ENCODE measurements at regions not wholly inside any gene's neighbourhood (a gene's known extent, or its start where the extent isn't known, plus 50 kb on each side); places are given as distances from the start of the nearest gene placed in this dataset.

- no peak overlapping the region for H3K4me3 Mint-ChIP-seq (ENCODE audit: low read depth, unreplicated experiment)
- H3K4me1 Mint-ChIP-seq (ENCODE audit: low read depth, unreplicated experiment), result peaks cover 37% of the 10 kb centered on the region
- no peak for TF ChIP-seq CTCF (IDR thresholded peaks at IDR 0.05; ENCODE audit: unreplicated experiment)
These were observed 200.0 kb downstream of the BCOR start for GRCh38 chrX:39897741-39898097.

GRCh38 chrX:39898147-39898546 lies 199.6 kb downstream of the BCOR start:
- H3K27ac Mint-ChIP-seq (ENCODE audit: unreplicated experiment), result no peak overlapping the region
- intact Hi-C loops (cut with micrococcal nuclease; ENCODE audit: unreplicated experiment), result no loop called here

More at GRCh38 chrX:39897741-39898097, 200.0 kb downstream of the BCOR start:
- no peak overlapping the region for H3K27ac Mint-ChIP-seq (ENCODE audit: unreplicated experiment)
- H3K36me3 Mint-ChIP-seq (ENCODE audit: insufficient read depth, unreplicated experiment), result peaks cover 4% of the 10 kb centered on the region
- CTCF ChIA-PET, result interaction anchor here (0.8 kb wide), 1 partner anchor 167 kb away, joined by 4 read pairs; no protein-coding TSS in a partner anchor
- no TSS peak for BruUV-seq (replicated peaks)
- intact Hi-C loops (cut with micrococcal nuclease; ENCODE audit: unreplicated experiment), result no loop called here
- DNase-seq, result no peak
- no peaks in the 10 kb centered on the region for H3K27me3 Mint-ChIP-seq (ENCODE audit: unreplicated experiment)
- H3K9me3 Mint-ChIP-seq (ENCODE audit: low read depth, unreplicated experiment), result no peaks in the 10 kb centered on the region

GRCh38 chrX:39899059-39899458 lies 198.7 kb downstream of the BCOR start:
- no peak for TF ChIP-seq CTCF (IDR thresholded peaks at IDR 0.05; ENCODE audit: unreplicated experiment)
- CTCF ChIA-PET, result interaction anchor here (1.3 kb wide), 1 partner anchor 13 kb away, joined by 3 read pairs; no protein-coding TSS in a partner anchor
- Mint-ChIP-seq H3K9me3 (ENCODE audit: low read depth, unreplicated experiment) (no peaks in the 10 kb centered on the region), H3K27me3 (ENCODE audit: unreplicated experiment) (no peaks in the 10 kb centered on the region), H3K27ac (ENCODE audit: unreplicated experiment) (no peak overlapping the region), H3K36me3 (ENCODE audit: insufficient read depth, unreplicated experiment) (peaks cover 4% of the 10 kb centered on the region), H3K4me1 (ENCODE audit: low read depth, unreplicated experiment) (peaks cover 37% of the 10 kb centered on the region), H3K4me3 (ENCODE audit: low read depth, unreplicated experiment) (no peak overlapping the region)
- BruUV-seq (replicated peaks), result no TSS peak
- intact Hi-C loops (cut with micrococcal nuclease; ENCODE audit: unreplicated experiment), result no loop called here
- DNase-seq, result no peak

More at GRCh38 chrX:39898147-39898546, 199.6 kb downstream of the BCOR start:
- TF ChIP-seq CTCF (IDR thresholded peaks at IDR 0.05; ENCODE audit: unreplicated experiment), result no peak
- BruUV-seq (replicated peaks), result no TSS peak
- Mint-ChIP-seq H3K27me3 (ENCODE audit: unreplicated experiment) (no peaks in the 10 kb centered on the region), H3K4me3 (ENCODE audit: low read depth, unreplicated experiment) (no peak overlapping the region), H3K36me3 (ENCODE audit: insufficient read depth, unreplicated experiment) (peaks cover 4% of the 10 kb centered on the region), H3K9me3 (ENCODE audit: low read depth, unreplicated experiment) (no peaks in the 10 kb centered on the region), H3K4me1 (ENCODE audit: low read depth, unreplicated experiment) (peaks cover 37% of the 10 kb centered on the region)
- no peak for DNase-seq
- CTCF ChIA-PET, result interaction anchor here (0.6 to 1.3 kb wide), 2 partner anchors 12 to 20 kb away, joined by 3 to 6 read pairs; no protein-coding TSS in a partner anchor

- intact Hi-C loops (cut with micrococcal nuclease; ENCODE audit: unreplicated experiment), result loop anchor here (10.0 kb wide), 1 partner anchor 85 kb away; no protein-coding TSS in a partner anchor
- TF ChIP-seq CTCF (IDR thresholded peaks at IDR 0.05; ENCODE audit: unreplicated experiment), result no peak
- Mint-ChIP-seq H3K4me1 (ENCODE audit: low read depth, unreplicated experiment) (peaks cover 30% of the 10 kb centered on the region), H3K4me3 (ENCODE audit: low read depth, unreplicated experiment) (no peak overlapping the region), H3K27ac (ENCODE audit: unreplicated experiment) (no peak overlapping the region), H3K36me3 (ENCODE audit: insufficient read depth, unreplicated experiment) (peaks cover 4% of the 10 kb centered on the region), H3K9me3 (ENCODE audit: low read depth, unreplicated experiment) (no peaks in the 10 kb centered on the region), H3K27me3 (ENCODE audit: unreplicated experiment) (no peaks in the 10 kb centered on the region)
- no TSS peak for BruUV-seq (replicated peaks)
- CTCF ChIA-PET, result no interaction called here
- DNase-seq, result no peak
These were observed 197.6 kb downstream of the BCOR start for GRCh38 chrX:39899856-39900776.

All from Calu3 (cell line).